ENCODE measurements at regions not wholly inside any gene's neighbourhood (a gene's known extent, or its start where the extent isn't known, plus 50 kb on each side); places are given as distances from the start of the nearest gene placed in this dataset.

DNA sequence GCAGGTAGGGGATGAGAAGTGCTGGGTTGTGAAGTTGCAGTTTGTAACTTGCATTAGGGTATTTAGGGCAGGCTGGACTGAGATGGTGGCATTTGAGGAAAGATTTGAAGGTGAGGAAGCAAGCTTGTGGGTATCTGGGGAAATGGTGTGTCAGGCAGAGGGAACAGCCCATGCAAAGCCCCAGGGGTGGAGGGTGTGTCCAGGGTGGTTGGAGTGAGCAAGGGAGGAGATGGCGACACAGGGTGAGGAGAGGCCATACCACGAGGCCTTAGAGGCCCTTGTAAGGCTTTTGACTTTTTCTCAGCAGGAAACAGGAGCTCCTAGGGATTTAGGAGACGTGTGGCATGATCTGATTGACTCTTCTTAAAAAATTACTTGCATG, 136.9 kb downstream of the NUAK1 start:
- Histone ChIP-seq H3K79me2 (ENCODE audit: insufficient read depth, low read length) (no peaks in the 10 kb centered on the region), H4K20me1 (ENCODE audit: insufficient read depth) (no peaks in the 10 kb centered on the region), H3K9me3 (ENCODE audit: control insufficient read depth in 1 of 2, insufficient read depth in 1 of 2, low read depth in 1 of 2, low read length in 2 of 2) (no peaks in the 10 kb centered on the region), H3K4me1 (ENCODE audit: control insufficient read depth in 1 of 2, insufficient read depth in 2 of 2, low read length in 2 of 2) (no peaks in the 10 kb centered on the region), H3K27ac (ENCODE audit: low read depth, low read length) (no peak overlapping the region), H3K36me3 (ENCODE audit: control insufficient read depth in 1 of 2, insufficient read depth in 2 of 2, low read length in 2 of 2) (no peaks in the 10 kb centered on the region), H3K4me2 (ENCODE audit: low read length) (no peak overlapping the region), H3K9me2 (ENCODE audit: insufficient read depth) (no peaks in the 10 kb centered on the region), H2AFZ (ENCODE audit: low read depth, low read length, poor library complexity, severe bottlenecking) (no peak overlapping the region), H3K9ac (ENCODE audit: low read length) (no peak overlapping the region), H3K27me3 (ENCODE audit: insufficient read depth, low read length) (peaks cover 43% of the 10 kb centered on the region), H3K4me3 (replicated peaks in 1 of 2; ENCODE audit: low read depth in 1 of 2, low read length in 2 of 2) (no peak overlapping the region)
- TF ChIP-seq ZBTB33 (IDR thresholded peaks at IDR 0.05; ENCODE audit: extremely low read depth, insufficient replicate concordance, low read length) (no peak), POLR2AphosphoS5 (IDR thresholded peaks at IDR 0.05; ENCODE audit: low read depth, low read length) (no peak), SIN3A (IDR thresholded peaks at IDR 0.05; ENCODE audit: low read depth) (no peak), MAX (IDR thresholded peaks at IDR 0.05) (no peak), POLR2A (IDR thresholded peaks at IDR 0.05; ENCODE audit: borderline replicate concordance, extremely low read depth, insufficient read depth, insufficient read length) (no peak), RAD21 (IDR thresholded peaks at IDR 0.05; ENCODE audit: low read depth) (no peak), SP1 (IDR thresholded peaks at IDR 0.05; ENCODE audit: low read depth) (no peak), CBX3 (IDR thresholded peaks at IDR 0.05; ENCODE audit: low read depth) (no peak), ZNF274 (IDR thresholded peaks at IDR 0.05; ENCODE audit: low read depth, low read length) (no peak), ZFX (IDR thresholded peaks at IDR 0.05) (no peak), EZH2 (IDR thresholded peaks at IDR 0.05) (no peak), YY1 (IDR thresholded peaks at IDR 0.05; ENCODE audit: extremely low read depth, insufficient replicate concordance, low read depth, low read length) (no peak), ELF1 (IDR thresholded peaks at IDR 0.05; ENCODE audit: borderline replicate concordance, low read depth) (no peak), JUND (IDR thresholded peaks at IDR 0.05) (no peak), EZH2phosphoT487 (IDR thresholded peaks at IDR 0.05; ENCODE audit: borderline replicate concordance) (no peak)
- TF ChIP-seq, protein P1, sequence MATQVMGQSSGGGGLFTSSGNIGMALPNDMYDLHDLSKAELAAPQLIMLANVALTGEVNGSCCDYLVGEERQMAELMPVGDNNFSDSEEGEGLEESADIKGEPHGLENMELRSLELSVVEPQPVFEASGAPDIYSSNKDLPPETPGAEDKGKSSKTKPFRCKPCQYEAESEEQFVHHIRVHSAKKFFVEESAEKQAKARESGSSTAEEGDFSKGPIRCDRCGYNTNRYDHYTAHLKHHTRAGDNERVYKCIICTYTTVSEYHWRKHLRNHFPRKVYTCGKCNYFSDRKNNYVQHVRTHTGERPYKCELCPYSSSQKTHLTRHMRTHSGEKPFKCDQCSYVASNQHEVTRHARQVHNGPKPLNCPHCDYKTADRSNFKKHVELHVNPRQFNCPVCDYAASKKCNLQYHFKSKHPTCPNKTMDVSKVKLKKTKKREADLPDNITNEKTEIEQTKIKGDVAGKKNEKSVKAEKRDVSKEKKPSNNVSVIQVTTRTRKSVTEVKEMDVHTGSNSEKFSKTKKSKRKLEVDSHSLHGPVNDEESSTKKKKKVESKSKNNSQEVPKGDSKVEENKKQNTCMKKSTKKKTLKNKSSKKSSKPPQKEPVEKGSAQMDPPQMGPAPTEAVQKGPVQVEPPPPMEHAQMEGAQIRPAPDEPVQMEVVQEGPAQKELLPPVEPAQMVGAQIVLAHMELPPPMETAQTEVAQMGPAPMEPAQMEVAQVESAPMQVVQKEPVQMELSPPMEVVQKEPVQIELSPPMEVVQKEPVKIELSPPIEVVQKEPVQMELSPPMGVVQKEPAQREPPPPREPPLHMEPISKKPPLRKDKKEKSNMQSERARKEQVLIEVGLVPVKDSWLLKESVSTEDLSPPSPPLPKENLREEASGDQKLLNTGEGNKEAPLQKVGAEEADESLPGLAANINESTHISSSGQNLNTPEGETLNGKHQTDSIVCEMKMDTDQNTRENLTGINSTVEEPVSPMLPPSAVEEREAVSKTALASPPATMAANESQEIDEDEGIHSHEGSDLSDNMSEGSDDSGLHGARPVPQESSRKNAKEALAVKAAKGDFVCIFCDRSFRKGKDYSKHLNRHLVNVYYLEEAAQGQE (IDR thresholded peaks at IDR 0.05; ENCODE audit: low read depth) = no peak
- TF ChIP-seq, protein P2, sequence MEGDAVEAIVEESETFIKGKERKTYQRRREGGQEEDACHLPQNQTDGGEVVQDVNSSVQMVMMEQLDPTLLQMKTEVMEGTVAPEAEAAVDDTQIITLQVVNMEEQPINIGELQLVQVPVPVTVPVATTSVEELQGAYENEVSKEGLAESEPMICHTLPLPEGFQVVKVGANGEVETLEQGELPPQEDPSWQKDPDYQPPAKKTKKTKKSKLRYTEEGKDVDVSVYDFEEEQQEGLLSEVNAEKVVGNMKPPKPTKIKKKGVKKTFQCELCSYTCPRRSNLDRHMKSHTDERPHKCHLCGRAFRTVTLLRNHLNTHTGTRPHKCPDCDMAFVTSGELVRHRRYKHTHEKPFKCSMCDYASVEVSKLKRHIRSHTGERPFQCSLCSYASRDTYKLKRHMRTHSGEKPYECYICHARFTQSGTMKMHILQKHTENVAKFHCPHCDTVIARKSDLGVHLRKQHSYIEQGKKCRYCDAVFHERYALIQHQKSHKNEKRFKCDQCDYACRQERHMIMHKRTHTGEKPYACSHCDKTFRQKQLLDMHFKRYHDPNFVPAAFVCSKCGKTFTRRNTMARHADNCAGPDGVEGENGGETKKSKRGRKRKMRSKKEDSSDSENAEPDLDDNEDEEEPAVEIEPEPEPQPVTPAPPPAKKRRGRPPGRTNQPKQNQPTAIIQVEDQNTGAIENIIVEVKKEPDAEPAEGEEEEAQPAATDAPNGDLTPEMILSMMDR (IDR thresholded peaks at IDR 0.05 in 2 of 3, conservative IDR thresholded peaks at IDR 0.05 in 1 of 3; ENCODE audit: borderline replicate concordance in 1 of 3, insufficient read depth in 1 of 3, low read depth in 2 of 3, low read length in 2 of 3) = no peak
- TF ChIP-seq, protein P3, sequence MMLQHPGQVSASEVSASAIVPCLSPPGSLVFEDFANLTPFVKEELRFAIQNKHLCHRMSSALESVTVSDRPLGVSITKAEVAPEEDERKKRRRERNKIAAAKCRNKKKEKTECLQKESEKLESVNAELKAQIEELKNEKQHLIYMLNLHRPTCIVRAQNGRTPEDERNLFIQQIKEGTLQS (IDR thresholded peaks at IDR 0.05) = no peak
- ChIA-PET CTCF (no interaction called here), RAD21 (ENCODE audit: low non-redundant PET in 1 of 2, low total read pairs in 2 of 2, uncharacterized antibody in 2 of 2, unreplicated experiment in 2 of 2) (no interaction called here), POLR2A (no interaction called here)
- BruUV-seq (replicated peaks) = no TSS peak
- intact Hi-C loops (cut with micrococcal nuclease) = no loop called here
- DNase-seq (ENCODE audit: low read depth, low spot score) (no peak), ATAC-seq (no peak)
